HFF-Myc (cell line): ENCODE measurements at regions not wholly inside any gene's neighbourhood (a gene's known extent, or its start where the extent isn't known, plus 50 kb on each side); places are given as distances from the start of the nearest gene placed in this dataset.

Experiments used
- DNase-seq: peaks from one replicate; pipeline ENCODE4 v3.0.0-alpha.2; 2011; ENCODE audit warnings: low read depth; ENCODE audit errors: extremely low read depth
- H3K4me3 ChIP-seq: replicated peaks from 2 replicates; pipeline ENCODE4 v1.5.1; 2011; ENCODE audit warnings: low read depth, mild to moderate bottlenecking, control low read depth, low read length
- CTCF ChIP-seq: IDR thresholded peaks from 2 replicates; pipeline ENCODE4 v1.5.1; 2012; ENCODE audit warnings: mild to moderate bottlenecking, low read depth, low read length, control low read depth; ENCODE audit errors: missing control alignments

GRCh38 chr12:75974323-75975187 is 57.0 kb downstream of the PHLDA1 start:
- DNase-seq, result no peak
- no peak for TF ChIP-seq CTCF
- no peak overlapping the region for H3K4me3 ChIP-seq

GRCh38 chr12:75971253-75971652 is 60.3 kb downstream of the PHLDA1 start:
- no peak for DNase-seq
- TF ChIP-seq CTCF, result no peak
- H3K4me3 ChIP-seq, result no peak overlapping the region

- TF ChIP-seq CTCF, result no peak
- H3K4me3 ChIP-seq, result no peak overlapping the region
- DNase-seq, result no peak
Observed at GRCh38 chr12:75970310-75970709, 61.3 kb downstream of the PHLDA1 start.

GRCh38 chr12:75969768-75970167 is 61.8 kb downstream of the PHLDA1 start:
- no peak for DNase-seq
- no peak for TF ChIP-seq CTCF
- no peak overlapping the region for H3K4me3 ChIP-seq

GRCh38 chr12:75965661-75966060 is 65.9 kb downstream of the PHLDA1 start:
- TF ChIP-seq CTCF, result no peak
- no peak for DNase-seq
- no peak overlapping the region for H3K4me3 ChIP-seq

- no peak overlapping the region for H3K4me3 ChIP-seq
- TF ChIP-seq CTCF, result no peak
- DNase-seq, result no peak
Observed at GRCh38 chr12:75964150-75964549, 67.4 kb downstream of the PHLDA1 start.

- no peak overlapping the region for H3K4me3 ChIP-seq
- TF ChIP-seq CTCF, result no peak
- DNase-seq, result no peak
Observed at GRCh38 chr12:75961878-75962277, 69.7 kb downstream of the PHLDA1 start.
